MM.1S (cell line): ENCODE measurements at regions not wholly inside any gene's neighbourhood (a gene's known extent, or its start where the extent isn't known, plus 50 kb on each side); places are given as distances from the start of the nearest gene placed in this dataset.

Experiments
- CTCF ChIP-seq: fragments of 300-600 bp; sonication (generic); IDR thresholded peaks from 2 replicates; pipeline ENCODE4 v1.5.1; 2016; ENCODE audit warnings: antibody characterized with exemption, low read length, mixed read lengths
- EZH2 ChIP-seq: fragments of 300-600 bp; sonication (generic); optimal IDR thresholded peaks from 2 replicates; pipeline ENCODE3; 2017; ENCODE audit warnings: low read depth, mild to moderate bottlenecking, antibody characterized with exemption, low read length, mixed read lengths

DNA sequence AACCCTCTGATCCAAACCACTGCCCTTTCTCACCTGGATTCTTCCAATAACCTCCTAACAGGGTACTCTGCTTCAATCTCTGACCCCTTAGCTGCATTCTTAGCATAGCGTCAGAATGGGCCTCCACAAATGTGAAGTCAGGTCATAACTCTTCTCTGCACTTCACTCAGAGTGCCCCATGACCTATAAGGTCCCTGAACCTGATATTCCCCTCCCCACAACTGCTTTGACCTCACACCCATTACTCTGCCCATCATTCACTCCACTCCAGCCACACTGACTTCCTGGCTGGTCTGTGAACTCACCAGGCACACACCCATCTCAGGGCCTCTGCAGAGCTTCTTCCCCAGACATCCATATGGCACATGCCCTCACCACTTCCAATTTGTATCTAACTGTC, 141.9 kb downstream of the ZNF281 start:
- TF ChIP-seq CTCF (no peak), EZH2 (no peak)
